A673 (cell line): ENCODE measurements at regions not wholly inside any gene's neighbourhood (a gene's known extent, or its start where the extent isn't known, plus 50 kb on each side); places are given as distances from the start of the nearest gene placed in this dataset.

Source experiments
- CTCF ChIP-seq: fragments of 300-800, 200-600 bp; sonication (generic); conservative IDR thresholded peaks from 2 replicates; pipeline ENCODE4 v1.5.1; 2017; ENCODE audit warnings: low read depth, mild to moderate bottlenecking, antibody characterized with exemption, low read length, moderate library complexity, mixed read lengths
- EZH2 ChIP-seq: fragments of 200-600 bp; sonication (generic); IDR thresholded peaks from 2 replicates; pipeline ENCODE4 v1.6.1; 2017; ENCODE audit warnings: borderline replicate concordance, low read depth, mild to moderate bottlenecking, mixed read lengths, antibody characterized with exemption, low read length; ENCODE audit not compliant: poor library complexity, severe bottlenecking

GRCh38 chr15:55014391-55015092, 182.2 kb downstream of the RSL24D1 start:
- TF ChIP-seq CTCF (no peak), EZH2 (no peak)
